HG03575 (cell line): ENCODE measurements at regions not wholly inside any gene's neighbourhood (a gene's known extent, or its start where the extent isn't known, plus 50 kb on each side); places are given as distances from the start of the nearest gene placed in this dataset.

Source experiments
- ATAC-seq: cut with Tn5 transposase; IDR thresholded peaks from one replicate; pipeline ENCODE4 v1.9.1; 2021; ENCODE audit not compliant: unreplicated experiment, insufficient number of reproducible peaks, low FRiP score; ENCODE audit errors: extremely low read depth

DNA sequence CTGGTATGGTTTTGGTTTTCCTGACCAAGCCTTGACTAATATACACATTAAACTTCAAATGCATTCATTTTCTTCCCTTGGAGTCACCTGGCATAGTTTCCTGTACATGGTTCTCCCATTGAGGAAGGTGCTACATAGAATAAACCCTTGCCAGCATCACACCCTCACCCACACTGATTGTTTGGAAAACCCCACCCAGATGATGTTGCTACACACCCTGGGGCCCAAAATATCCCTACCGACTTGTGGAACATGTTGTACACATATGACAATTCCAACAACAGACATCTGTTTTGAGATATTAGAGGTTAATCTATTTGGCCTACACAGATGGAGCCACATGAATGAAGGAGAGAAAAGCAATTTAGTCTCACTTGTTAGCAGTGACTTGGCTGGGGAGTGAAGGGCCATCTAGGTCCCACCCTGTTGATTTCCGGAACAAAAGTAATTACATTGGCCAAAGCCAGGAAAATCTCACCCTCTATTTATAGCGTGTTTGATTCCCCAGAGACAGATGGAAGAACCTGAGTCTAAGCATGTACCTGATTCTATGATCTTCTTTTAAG is 606.0 kb upstream of the BTBD3 start:
- ATAC-seq = no peak

- ATAC-seq = no peak
These were observed 602.2 kb upstream of the BTBD3 start for GRCh38 chr20:11315525-11315924.

GRCh38 chr20:11316244-11316643 is 601.4 kb upstream of the BTBD3 start:
- ATAC-seq = no peak

GRCh38 chr20:11320033-11320432 is 597.7 kb upstream of the BTBD3 start:
- ATAC-seq = no peak

GRCh38 chr20:11323816-11324215 is 593.9 kb upstream of the BTBD3 start:
- no peak for ATAC-seq

GRCh38 chr20:11324990-11325389 is 592.7 kb upstream of the BTBD3 start:
- no peak for ATAC-seq

GRCh38 chr20:11328839-11329238 is 588.9 kb upstream of the BTBD3 start:
- ATAC-seq = no peak

- ATAC-seq = no peak
These were observed 588.4 kb upstream of the BTBD3 start for GRCh38 chr20:11329271-11329670.

GRCh38 chr20:11331096-11331495 is 586.6 kb upstream of the BTBD3 start:
- ATAC-seq = no peak

DNA sequence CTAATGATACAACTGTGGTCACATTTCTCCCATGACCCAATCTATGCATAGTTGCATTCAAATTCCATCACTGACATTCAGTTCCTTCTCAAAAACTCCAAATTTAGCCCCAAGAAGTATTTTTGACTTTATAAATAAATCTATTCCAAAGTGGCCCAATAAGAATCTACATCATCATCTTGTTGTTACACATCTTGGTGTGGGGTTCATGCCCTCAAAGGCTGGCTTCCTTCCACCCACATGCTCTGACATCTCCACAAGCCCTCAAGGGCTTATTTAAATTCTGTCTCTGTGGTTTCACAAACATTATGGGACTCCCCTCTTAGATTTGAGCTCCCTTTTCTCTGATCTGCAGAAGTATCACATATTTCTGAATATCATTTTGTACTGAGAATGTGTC is 585.3 kb upstream of the BTBD3 start:
- ATAC-seq = no peak

GRCh38 chr20:11333634-11334033 is 584.1 kb upstream of the BTBD3 start:
- no peak for ATAC-seq

- ATAC-seq = no peak
These were observed 580.1 kb upstream of the BTBD3 start for GRCh38 chr20:11337361-11338130.

DNA sequence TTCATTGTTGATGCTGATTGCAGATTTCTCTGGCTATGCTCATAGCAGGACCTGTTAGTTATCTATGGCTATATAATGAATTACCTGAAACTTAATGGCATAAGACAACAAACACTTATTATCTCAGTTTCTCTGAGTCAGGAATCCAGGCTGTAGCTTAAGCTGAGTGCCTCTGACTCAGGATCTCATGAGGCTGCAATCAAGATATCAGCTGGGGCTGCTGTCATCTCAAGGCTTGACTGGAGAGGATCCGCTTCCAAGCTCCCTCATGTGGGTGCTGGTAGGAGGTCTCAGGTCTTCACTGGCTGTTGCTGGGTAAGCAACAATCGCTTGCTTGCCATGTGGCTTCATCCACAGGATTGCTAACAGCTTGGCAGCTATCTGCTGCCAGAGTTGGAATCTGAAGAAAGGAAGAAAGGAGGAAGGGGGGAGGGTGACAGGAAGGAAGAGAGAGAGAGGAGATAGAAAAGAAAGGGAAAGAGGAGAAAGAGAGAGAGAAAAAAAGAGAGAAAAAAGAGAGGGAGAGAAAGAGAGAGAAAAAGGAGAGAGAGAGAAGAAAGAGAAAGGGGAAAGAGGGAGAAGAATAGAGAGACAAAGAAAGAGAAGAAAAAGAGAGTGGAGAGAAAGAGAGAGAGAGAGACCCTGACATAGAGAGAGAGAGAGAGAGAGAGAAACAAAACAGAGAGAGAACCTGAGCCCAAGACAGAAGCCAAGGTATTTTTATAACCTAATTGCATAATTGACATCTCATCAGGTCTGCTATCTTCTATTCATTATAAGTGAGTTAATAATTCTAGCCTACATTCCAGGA is 579.0 kb upstream of the BTBD3 start:
- no peak for ATAC-seq

GRCh38 chr20:11344939-11345338 is 572.8 kb upstream of the BTBD3 start:
- ATAC-seq = no peak

DNA sequence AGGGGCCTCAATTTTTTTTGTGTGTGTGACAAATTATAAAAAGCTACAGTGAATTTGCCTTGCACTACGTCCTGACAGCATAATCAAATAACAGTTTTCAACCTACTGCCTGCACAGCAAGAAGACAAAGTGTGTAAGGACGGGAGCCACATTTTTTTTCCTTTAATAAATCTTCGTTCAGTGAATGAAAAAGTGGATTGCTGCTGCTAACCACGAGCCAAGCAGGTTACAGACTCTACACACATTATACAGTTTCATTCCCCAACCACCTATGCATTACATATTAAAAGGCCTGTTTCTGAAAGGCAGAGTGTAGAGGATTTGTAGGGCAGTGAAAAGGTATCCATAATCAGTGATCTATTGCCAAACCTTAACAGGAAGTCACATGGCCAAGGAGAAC is 570.0 kb upstream of the BTBD3 start:
- no peak for ATAC-seq

GRCh38 chr20:11350126-11351005 is 567.3 kb upstream of the BTBD3 start:
- ATAC-seq = no peak

DNA sequence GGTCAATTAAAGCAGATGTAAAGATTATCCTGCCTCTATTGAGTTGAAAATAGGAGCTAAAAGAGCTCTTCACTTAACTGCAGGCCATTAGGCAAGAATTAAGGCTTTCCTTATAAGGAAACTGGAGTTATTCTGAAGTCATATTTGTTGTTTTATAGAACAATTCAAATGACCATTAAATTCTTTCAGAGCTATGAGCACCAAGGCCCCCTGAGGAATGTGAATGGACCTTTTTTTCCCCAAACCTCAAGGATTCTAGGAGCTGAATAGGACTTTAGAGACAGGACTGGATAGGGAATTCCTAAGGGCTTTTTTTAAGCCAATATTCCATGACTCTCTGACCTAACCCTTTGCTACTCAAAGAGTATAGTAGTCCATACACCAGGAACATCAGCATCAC is 565.7 kb upstream of the BTBD3 start:
- ATAC-seq = no peak

DNA sequence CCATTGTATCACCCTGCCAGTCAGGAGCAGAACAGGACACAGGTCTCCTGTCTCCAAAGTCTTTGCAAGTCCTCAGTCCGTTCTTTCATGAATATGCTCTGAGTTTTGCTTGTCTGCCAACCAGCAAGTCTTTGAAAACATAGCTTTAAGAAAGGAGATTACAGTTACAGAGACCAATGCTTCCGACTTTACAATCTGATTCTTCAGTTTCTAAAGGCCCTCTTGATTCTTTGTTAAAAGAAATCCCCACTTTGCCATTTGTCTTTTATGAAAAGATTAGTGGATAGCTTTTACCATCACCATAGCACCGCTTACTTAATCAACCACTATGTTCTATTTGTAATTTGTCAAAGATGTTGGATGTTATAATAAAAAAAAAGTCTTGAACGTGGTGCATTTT is 562.8 kb upstream of the BTBD3 start:
- no peak for ATAC-seq

DNA sequence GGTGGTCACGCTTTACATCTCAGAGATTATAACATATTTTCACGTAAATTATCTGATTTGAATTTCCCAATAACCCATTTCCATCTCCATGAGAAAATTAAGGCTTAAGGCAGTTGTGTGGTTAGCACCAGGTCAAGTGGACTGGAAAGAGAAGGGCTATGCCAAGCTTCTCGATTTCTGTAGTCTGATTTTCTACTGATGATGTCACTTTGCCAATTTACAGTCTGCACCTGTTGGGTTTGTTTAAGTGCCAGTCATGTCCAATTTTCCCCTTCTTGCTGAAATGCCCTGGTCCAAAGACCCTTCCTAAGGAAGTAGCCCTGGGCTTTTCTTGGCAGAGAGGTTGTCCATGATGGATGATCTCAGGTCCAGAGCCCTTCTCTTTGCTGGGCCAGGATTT is 562.3 kb upstream of the BTBD3 start:
- no peak for ATAC-seq
